GM18517 (cell line): ENCODE measurements at regions not wholly inside any gene's neighbourhood (a gene's known extent, or its start where the extent isn't known, plus 50 kb on each side); places are given as distances from the start of the nearest gene placed in this dataset.

Experiments used
- ATAC-seq: cut with Tn5 transposase; IDR thresholded peaks from one replicate; pipeline ENCODE4 v1.9.1; 2021; ENCODE audit warnings: mild to moderate bottlenecking, moderate library complexity; ENCODE audit not compliant: unreplicated experiment

- no peak for ATAC-seq
These were observed 292.4 kb downstream of the EFNB2 start for GRCh38 chr13:106243011-106243565.

DNA sequence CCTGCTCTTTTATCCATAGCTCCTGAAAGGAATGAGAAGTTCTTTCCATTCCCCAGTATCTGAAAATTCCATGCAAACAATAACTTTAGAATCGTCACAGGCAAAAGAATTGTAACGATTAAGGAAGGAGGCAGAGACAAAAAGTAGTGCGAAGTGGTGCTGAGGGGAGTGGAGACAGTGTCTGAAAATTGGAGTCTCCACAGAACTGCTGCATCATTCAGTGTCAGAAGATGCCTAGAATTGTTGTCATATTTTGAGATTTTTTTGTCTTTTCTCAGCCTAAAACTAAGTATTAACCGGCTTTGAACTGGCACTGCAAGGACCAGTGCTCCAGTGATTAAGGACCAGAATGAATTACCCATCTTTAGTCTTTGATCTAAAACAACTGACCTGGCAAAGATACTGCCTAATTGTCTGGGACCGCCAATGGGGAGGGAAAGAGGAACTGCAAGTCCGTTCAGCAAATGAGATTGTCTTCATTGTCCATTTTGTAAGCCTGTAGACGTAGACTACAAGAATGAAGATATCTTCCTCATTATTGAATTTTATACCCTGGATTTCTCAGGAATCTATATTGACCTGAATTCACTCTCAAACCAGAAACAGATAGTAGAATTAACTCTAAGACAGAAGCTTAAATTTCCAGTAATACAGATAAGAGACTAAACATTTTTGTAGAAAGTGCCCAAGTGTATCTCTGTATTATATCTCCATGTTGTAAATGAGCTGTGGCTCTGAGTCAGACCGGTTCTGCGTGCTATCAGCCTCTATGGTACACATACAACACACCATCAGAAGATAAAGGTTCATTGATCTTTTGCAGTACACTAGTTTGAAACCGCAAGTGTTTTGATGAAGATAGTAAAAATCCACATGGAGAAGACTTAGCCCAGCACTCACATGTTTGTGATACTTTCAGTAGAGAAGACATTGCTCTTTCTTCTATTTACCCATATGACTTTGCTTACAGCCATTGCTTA lies 293.2 kb downstream of the EFNB2 start:
- no peak for ATAC-seq

DNA sequence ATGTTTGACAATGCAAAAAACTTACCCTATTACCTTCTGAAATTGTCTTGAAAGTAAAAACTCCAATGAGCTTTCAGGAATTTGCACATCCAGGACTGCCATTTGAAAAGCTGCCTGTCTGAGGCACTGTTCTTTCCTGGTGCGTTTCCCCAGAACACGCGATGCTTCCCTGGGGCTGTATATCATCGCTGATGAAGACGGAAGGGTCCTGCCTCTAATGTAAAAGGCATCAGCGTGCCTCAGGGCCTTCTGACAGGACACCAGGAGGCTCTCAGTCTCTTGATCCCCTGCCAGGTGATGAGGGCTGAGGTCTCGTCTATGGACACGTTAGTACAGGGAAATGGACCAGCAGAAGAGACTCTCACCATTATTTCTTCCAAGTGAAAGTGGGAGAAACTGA lies 296.8 kb downstream of the EFNB2 start:
- no peak for ATAC-seq

DNA sequence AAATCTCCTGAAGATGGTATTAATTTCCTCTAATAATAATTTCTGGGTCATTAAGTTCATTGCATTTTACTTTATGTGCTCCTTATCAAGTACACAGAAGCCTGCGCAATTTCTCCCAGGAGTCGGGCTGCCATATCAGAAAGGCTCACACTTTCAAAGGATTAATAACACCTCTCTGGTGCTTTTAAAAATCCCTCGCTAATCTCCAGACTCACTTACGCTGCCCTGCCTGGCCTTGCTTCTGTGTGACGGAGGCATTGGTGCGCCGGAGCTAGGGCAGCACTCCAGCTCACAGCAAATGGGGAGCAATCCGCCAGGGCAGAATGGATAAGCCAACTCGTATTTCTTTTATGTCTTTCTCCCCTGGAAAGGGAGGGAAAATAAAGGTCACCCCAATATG lies 300.8 kb downstream of the EFNB2 start:
- ATAC-seq = no peak

DNA sequence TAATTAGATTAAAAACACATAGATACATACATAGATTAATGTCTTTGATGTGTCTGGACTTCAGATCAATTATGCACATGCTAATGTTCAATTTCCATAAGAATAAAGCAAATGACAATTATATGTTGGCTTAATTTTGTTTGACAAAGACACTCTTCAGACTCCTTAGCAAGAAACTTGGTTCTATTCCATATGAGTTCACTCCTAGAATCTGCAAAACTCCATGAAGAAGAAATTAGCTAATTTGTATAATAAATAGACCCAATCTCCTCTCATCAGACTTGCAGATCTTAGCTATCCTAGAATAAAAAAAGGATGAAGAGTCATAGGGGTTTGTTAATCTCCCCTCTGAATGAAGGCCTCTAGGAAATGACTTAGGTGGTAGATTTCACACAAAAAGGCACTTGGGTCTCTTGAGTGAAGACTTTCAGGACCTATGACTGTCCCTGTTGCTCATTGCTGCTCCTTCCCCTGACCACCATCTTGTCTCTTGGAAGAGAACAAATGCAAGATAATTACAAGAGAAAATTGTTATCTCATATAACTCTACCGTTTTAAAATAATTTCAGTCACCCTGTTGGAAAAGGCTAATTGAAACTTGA lies 302.2 kb downstream of the EFNB2 start:
- no peak for ATAC-seq

DNA sequence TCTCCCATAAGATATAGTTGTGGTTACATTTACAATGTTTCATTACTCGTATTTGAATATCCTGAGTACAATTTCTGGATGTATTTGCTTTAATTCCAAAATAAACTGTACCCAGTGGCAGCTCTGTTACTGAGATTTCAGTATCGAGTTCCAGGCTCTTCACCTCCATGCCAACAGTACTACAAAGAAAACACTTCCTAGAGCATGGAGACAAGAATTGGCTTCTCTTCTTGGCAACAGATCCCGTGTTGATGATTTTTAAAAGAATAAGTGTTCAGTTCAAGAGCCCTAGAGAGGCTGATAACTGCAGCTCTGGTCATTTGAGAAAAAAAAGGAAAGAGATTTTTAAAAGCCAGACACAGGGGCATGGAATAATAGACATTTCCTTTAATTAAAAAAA lies 302.8 kb downstream of the EFNB2 start:
- no peak for ATAC-seq

DNA sequence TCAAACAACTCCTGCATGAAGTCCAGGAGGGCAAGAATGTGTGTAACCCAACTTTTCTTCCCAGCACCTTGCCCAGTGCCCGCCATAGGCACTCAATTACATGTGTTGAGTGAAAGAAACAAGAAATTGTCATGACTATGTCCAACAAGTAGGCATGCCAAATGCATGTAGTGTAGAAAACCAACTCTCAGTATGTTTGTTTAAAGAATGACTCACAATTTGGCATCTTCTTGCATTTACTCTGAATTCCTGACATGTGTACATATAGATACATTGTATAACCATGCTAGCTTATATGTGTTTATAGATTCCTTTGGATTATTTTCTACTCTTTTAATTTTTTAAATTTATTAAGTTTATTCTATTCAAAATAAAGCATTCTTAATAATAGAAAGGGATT lies 305.0 kb downstream of the EFNB2 start:
- no peak for ATAC-seq

- ATAC-seq = no peak
These were observed 310.3 kb downstream of the EFNB2 start for GRCh38 chr13:106225126-106225525.

DNA sequence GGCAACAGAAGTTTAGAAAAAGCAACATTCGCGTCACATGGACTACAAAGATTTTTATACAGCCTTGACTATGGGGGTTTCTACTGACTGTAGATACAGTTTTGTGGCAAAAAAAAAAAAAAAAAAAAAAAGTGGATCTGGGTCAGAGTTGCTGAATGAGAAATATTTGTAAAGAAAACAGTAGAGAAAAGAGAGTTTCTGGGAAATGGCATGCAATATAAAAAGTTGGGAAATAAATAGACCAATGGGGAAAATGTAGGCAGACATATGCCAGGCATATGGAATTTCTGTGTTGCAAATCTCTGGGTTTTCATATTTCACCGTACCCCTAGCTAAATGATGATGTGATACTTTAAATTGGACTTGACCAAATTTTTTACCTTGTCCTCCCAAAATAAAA lies 315.3 kb downstream of the EFNB2 start:
- no peak for ATAC-seq

DNA sequence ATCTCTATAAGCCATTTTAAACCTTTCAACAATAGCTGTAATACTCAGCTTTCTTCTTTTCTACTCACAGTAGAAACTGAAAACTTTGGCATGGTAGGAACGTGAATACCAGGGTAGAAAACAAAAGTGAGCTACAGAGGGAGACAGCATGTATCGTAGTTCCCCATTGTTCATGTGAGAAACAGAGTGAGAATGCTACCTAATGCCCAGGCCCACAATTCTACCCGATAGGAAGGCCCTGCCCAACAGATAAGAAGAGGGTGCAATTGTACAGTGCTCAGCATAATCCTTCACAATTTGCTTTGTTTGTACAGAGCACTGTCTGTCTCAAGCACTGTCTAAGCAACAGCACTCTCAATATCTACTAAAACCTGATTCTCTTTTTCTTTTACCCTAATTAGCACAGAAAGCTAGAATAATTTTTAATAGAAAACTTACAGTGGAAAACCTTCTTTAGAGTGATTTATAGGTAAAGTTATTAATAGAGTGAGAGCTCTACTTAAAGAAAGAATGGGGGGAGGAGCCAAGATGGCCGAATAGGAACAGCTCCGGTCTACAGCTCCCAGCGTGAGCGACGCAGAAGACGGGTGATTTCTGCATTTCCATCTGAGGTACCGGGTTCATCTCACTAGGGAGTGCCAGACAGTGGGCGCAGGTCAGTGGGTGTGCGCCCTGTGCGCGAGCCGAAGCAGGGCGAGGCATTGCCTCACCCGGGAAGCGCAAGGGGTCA lies 322.3 kb downstream of the EFNB2 start:
- ATAC-seq = no peak

GRCh38 chr13:106212386-106213010 lies 323.0 kb downstream of the EFNB2 start:
- ATAC-seq = no peak

DNA sequence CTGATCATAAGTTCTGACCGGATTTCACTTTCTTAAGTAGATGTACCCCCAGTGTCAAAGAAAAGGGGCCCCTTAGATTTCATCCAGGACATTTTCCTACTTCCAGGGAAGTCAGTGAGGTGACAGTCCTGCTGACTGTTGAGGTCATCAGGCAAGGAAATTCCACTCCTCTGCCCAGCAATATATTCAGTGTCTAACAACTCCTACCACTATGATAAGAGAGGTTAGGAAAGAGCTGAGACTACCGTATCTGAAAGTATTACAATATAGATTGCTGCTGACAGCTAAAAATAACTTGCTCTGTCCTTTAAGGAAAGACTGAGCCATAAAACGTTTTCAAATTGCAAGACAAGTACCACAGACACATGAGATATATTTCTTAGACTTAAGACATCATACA lies 325.1 kb downstream of the EFNB2 start:
- no peak for ATAC-seq

GRCh38 chr13:106205871-106206270 lies 329.6 kb downstream of the EFNB2 start:
- no peak for ATAC-seq

- ATAC-seq = no peak
These were observed 338.0 kb downstream of the EFNB2 start for GRCh38 chr13:106197496-106197895.

- no peak for ATAC-seq
These were observed 347.9 kb downstream of the EFNB2 start for GRCh38 chr13:106187501-106188095.

DNA sequence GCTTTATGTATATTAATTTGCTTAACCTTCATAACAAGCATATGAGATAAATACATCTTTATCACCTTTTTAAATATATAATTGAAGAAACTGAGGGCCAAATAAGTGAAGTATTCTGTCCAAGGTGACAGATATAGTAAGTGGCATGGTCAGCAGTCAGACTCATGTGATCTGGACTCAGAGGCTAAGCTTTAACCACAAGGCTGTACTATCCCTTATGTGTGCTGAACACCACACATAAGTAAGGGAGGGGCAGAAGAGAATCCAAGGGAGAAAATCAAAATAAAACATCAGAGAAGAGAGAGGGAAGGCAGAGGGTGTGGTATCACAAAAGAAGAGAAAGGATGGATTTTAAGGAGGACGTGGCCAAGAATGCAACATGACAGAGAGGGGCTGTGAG lies 348.4 kb downstream of the EFNB2 start:
- no peak for ATAC-seq

- ATAC-seq = no peak
These were observed 349.0 kb downstream of the EFNB2 start for GRCh38 chr13:106186366-106187030.

- ATAC-seq = no peak
These were observed 350.7 kb downstream of the EFNB2 start for GRCh38 chr13:106184790-106185189.

DNA sequence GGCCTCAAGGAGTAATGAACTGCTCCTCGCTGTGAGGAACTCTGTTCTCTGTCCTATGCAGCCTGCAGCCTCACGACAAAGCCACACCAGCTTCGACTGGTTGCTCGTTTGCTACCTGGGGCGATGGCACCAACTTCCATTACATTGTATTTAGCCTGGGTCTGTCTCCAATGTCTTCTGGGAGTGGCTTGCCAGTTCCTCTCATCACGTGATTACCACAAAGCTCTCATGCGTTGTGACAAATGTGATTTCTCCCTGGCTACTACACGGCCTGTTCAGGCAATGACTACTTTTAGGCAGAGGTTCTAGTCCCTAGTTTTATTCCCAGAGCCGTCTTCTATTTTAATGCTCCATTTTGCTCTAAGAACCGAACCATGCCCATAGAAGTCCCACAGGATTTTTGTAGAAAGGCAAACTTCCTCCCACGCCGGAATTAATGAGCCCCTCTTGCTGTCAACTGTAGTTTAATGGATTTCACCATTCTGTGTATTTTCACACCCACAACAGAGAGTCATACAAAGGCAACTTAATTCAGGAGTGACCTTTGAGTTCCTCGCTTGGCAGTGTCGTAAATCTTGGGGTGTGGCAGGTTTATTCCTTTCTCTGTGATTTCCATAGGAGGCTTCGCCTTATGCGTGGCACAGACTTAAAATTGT lies 351.9 kb downstream of the EFNB2 start:
- no peak for ATAC-seq
